Keratinocyte (primary cell): ENCODE measurements at regions not wholly inside any gene's neighbourhood (a gene's known extent, or its start where the extent isn't known, plus 50 kb on each side); places are given as distances from the start of the nearest gene placed in this dataset.

Experiments used
- EZH2 ChIP-seq: IDR thresholded peaks from one replicate; pipeline ENCODE4 v1.6.1; 2012; ENCODE audit warnings: inconsistent platforms, mild to moderate bottlenecking, low read length, moderate library complexity
- TF ChIP-seq, protein P1 (sequence below), 3 experiments: IDR thresholded peaks in 1 of 3; conservative IDR thresholded peaks in 1 of 3; optimal IDR thresholded peaks in 1 of 3; 2 replicates in 2 of 3; 3 replicates in 1 of 3; pipeline versions ENCODE3 to v1.5.1; 2011; ENCODE audit warnings: low read length in 3 of 3, mild to moderate bottlenecking in 3 of 3, moderate library complexity in 2 of 3, control low read depth in 1 of 3, inconsistent platforms in 1 of 3; ENCODE audit not compliant: insufficient read depth in 2 of 3; ENCODE audit errors: extremely low read depth in 1 of 3

DNA sequence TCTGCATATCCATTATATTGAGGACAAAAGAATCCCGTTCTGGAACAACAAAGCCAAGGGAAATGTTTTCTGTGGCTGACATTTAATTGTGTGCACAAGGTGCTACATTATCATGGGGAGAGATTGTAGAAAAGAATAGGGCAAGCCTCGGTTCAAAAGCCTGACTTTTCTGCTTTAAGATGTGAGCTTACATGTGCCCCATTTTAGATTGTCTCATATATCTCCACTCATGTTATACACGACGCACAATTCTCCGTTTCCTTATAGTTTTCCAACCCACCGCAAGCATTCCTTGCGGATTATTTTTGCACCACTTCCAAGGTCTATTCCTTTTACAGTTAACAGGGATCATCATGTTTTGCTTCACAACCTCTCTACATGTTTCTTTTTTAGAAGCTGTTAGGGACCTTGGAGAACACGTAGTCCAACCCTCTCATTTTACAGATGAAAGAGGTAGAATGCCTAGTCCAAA is 99.6 kb upstream of the MAML3 start:
- TF ChIP-seq, protein P1, sequence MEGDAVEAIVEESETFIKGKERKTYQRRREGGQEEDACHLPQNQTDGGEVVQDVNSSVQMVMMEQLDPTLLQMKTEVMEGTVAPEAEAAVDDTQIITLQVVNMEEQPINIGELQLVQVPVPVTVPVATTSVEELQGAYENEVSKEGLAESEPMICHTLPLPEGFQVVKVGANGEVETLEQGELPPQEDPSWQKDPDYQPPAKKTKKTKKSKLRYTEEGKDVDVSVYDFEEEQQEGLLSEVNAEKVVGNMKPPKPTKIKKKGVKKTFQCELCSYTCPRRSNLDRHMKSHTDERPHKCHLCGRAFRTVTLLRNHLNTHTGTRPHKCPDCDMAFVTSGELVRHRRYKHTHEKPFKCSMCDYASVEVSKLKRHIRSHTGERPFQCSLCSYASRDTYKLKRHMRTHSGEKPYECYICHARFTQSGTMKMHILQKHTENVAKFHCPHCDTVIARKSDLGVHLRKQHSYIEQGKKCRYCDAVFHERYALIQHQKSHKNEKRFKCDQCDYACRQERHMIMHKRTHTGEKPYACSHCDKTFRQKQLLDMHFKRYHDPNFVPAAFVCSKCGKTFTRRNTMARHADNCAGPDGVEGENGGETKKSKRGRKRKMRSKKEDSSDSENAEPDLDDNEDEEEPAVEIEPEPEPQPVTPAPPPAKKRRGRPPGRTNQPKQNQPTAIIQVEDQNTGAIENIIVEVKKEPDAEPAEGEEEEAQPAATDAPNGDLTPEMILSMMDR (optimal IDR thresholded peaks at IDR 0.05 in 1 of 3, IDR thresholded peaks at IDR 0.05 in 1 of 3, conservative IDR thresholded peaks at IDR 0.05 in 1 of 3; ENCODE audit: extremely low read depth in 1 of 3, insufficient read depth in 2 of 3, low read length in 3 of 3): no peak
- no peak for TF ChIP-seq EZH2
